ENCODE measurements at regions not wholly inside any gene's neighbourhood (a gene's known extent, or its start where the extent isn't known, plus 50 kb on each side); places are given as distances from the start of the nearest gene placed in this dataset.
A peak's percentile ranks its signal among the peaks of the same experiment; 100 is the strongest.

DNA sequence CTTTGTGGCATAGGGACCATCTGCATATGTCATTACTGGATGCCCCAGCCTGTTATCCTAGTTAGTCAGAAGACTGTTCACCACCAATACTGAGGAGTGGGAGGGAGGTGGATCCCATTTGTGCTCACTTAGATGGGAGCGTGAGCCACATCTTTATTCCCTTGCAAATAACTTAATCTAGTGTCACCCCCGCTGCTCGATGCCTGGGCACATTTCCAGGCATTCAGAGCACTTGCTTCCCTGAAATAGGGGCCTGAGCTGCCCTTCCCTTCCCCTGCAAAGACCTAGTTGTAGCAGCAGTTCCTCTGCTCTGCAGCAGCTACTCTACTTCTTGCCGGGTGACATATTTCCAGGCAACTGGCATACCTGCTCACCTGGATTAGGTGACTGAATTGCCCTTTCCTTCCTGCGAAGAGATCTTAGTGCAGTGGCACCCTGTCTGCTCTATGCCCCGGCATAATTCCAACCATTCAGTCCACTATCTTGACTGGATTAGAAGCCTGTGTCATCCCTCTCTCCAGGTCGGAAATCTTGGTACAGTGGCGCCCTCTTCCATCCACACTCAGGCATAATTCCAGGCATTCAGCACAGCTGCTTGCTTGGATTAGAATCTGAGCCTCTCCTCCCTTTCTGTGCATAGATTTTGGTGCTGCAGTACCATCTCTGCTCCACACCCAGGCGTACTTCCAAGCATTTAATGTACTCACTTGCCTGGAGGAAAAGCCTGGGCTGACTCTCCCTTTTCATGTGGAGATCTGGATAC is 1389.1 kb upstream of the TMEFF2 start:
- DNase-seq (ENCODE audit: low spot score): no peak

DNA sequence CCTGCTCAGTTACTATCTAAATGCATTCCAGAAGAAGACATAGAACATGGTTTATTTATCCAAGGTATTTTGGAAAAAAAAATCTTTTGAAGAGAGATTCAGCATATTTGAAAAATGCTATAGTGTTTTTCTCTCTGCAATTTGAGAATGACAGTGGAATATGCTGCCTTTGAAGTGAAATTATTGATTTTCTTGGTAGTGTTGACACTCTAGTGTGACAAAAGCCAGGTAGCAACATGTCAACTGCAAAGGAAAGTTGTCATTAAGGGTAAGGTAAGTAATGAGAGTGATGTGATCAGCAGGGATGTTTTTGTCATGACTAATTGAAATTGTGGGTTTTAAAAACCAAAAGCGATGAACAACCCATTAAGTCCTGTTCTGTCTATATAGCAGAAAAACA is 1387.1 kb upstream of the TMEFF2 start:
- peak; percentile 12 for DNase-seq (ENCODE audit: low spot score)

DNA sequence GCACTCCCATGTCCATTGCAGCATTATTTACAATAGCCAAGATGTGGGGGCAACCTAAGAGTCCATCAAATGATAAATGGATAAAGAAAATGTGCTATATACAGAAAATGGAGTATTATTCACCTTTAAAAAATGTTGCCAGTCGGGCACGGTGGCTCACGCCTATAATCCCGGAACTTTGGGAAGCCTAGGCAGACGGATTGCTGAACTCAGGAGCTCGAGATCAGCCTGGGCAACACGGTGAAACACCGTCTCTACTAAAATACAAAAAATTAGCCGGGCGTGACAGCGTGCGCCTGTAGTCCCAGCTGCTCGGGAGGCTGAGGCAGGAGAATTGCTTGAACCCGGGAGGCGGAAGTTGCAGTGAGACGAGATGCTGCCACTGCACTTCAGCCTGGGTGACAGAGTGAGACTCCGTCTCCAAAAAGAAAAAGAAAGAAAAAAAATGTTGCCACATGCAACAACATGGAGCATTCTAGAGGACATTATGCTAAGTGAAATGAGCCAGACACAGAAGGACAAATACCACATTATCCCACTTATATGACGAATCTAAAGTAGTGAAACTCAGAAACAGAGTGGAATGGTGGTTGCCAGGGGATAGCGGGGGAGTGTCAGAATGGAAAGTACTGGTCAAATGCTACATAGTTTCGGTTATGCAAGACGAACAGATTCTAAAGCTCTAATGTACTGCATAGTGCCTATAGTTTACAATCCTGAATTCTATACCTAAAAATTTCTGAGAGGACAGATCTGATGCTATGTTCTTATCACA is 1385.6 kb upstream of the TMEFF2 start:
- DNase-seq (ENCODE audit: low spot score): no peak

DNA sequence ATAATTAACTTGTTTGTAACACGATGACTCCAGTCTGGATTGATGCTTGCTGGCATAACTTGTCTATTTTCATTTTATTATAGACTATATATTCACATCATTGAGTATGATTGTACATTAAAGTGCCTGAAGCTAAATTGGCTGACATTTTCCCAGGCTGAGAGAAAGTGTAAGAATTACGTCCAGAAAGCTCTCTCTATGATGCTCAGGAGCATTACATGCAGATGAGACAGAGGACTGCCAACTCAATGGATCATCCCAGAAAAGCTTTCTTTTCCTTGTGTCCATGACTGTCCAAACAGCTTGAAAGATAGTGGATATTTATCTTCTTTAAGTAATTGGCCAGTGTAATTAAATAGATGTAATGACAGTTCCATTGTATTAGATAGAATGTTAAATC is 1372.2 kb upstream of the TMEFF2 start:
- DNase-seq (ENCODE audit: low spot score): no peak

DNA sequence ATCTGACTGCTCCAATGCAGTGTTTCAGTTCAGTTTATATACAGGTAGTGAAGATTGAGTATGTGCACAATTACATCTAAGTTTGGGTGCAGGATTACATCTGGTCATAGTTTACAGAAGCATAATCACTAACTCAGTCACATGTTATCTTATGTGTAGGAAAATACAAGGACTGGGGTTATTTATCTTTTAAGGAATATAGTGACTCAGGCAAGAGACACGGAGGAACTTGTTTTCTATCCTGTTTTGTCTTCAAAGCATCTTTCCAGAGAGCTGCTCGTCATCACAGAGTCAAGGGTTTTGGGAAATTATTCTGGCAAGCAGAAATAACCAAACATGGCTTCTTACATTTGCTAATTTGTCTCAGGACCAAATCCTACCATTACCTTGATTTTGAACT is 1371.5 kb upstream of the TMEFF2 start:
- no peak for DNase-seq (ENCODE audit: low spot score)

DNA sequence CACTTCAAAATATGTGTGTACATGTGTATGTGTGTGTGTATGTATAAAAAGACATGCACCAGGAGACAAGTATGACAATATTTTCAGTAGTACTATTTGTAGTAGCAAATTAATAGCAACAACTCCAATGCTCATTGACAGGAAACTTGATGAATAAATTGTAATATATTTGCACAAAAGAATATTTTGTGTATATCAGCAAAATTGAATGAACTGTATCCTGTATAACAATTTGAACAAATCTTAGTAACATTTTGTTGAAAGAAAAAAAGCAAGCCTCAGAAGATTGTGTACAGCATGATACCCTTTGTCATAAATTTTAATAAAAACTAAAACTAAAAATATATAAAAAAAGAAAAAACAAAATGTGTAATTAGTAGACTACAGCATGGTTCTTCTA is 1367.3 kb upstream of the TMEFF2 start:
- DNase-seq (ENCODE audit: low spot score): no peak

DNA sequence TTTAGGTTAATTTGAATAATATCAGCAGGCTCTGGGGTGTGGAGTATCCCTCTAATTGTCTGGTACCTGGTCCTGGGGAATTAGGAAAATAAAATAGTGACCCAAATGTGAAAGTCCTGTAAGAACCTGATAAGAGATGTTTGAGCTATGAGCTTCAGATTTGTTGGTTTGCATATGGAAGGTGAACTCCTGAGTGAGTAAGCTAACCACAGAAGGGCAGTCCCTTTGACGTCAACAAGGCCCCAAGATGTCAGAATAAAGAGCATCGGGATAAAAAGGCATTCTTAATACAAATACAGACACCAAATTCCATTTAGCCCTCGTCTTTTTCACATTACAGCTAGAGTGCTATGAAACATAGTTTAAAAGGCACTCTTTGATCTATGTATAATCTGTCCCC is 1366.3 kb upstream of the TMEFF2 start:
- DNase-seq (ENCODE audit: low spot score): no peak

DNA sequence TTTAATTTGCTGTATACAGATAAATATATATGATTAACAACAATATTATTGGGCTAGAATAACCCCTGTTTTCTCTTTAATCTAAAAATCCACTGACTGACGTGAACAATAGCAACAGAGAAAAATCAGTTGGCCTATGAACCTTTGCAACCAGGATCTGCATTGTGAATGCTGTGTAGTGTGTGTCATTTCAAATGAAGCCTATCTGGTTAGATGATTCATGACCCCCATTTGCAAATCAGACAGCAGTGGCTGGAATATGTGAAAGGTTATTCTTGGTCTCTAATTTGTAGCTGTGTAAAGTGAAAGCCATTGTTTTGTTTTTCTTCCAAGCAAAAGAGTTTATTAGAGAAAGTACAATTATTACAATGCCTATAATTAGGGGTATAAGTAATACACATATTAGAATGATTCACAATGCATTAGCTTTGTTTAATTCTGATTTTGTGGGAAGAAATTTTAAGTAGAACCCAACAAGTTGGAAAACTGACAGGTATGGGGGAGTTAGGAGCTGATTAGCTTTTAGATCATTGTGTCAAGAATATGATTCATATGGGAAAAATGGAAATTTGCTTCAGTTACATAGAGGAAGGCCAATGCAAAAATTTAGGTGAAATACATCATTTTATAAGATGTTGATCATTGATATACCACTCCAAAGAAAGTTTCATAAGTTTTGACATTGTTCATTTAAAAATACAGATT is 1362.2 kb upstream of the TMEFF2 start:
- DNase-seq (ENCODE audit: low spot score): no peak

DNA sequence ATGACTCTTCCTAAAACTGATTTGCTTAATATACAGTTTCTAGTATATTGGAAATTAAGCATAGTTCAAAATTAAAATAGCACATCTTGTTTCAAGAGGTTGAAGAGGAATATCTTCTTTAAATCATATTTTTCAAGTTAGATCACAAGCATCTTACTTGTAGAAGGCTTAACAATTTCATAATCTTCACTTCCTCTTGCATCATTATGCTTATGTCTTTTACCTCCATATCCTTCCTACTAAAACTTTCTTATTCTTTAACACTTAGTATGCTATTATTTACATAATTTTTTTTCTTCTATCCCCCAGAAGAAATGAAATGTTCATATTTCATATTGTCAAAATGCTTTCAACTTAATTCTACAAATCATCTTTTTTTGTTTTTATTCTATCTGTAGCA is 1354.9 kb upstream of the TMEFF2 start:
- no peak for DNase-seq (ENCODE audit: low spot score)

DNA sequence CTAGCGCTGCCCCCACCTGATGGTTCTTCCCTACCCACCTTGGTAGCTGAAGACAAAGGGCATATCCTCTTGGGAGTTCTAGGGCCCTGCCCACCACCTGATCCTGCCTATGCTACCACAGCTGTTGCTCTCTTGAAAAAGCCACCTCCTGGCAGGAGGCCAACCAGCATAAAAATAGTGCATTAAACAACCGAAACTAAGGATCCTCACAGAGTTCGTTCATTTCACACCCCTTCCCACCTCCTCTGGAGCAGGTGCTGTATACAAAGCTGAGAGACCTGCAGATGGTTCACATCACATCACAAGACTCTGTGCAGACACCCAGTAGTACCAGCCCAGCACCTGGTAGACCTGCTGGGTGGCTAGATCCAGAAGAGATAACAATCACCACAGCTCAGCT is 1348.0 kb upstream of the TMEFF2 start:
- no peak for DNase-seq (ENCODE audit: low spot score)

DNA sequence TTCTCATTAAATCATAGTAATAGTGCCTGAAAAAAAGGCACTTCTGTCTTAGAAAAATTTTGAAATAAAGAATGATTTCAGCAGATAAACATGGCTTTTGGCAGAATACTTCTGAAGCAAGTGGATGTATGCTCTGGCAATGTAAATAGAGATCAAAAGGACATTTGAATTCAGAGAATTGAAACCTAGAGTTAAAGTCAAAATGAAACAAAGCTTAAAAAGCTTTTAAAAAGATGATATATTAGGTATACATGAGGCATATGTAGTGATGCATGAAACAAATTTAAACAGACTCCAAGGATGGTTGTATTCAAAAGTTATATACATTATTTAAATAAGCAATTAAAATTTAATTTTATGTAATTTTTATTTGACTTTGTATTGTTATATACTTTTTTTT is 1344.5 kb upstream of the TMEFF2 start:
- no peak for DNase-seq (ENCODE audit: low spot score)

DNA sequence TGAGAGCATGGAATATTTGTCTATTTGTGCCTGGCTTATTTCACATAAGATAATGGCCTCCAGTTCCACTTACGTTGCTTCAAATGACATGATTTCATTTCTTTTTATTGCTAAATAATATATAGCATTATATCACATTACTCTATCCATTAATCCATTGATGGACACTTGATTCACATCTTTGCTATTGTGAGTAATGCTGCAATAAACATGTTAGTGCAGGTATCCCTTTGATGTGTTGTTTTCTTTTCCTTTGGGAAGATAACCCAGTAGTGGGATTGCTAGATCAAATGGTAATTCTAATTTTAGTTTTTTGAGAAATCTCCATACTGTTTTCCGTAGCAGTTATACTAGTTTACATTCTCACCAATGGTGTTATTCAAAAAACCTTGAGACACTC is 1343.3 kb upstream of the TMEFF2 start:
- DNase-seq (ENCODE audit: low spot score): no peak

DNA sequence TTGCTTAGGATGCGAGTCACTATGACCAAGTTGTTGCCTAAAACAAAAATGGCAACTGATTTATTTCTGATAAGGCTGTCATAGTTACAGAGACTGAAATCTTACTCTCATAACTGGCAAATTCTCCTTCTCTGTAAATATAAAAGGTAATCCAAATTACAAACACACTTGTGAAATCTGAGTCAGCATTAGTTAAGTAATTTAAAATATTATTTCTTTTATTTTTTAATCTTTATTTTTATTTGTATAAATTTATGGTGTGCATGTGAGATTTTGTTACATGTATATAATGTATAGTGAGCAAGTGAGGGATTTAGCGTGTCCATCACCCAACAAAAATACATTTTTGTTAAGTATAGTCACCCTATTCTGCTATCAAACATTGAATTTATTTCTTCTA is 1342.8 kb upstream of the TMEFF2 start:
- no peak for DNase-seq (ENCODE audit: low spot score)

DNA sequence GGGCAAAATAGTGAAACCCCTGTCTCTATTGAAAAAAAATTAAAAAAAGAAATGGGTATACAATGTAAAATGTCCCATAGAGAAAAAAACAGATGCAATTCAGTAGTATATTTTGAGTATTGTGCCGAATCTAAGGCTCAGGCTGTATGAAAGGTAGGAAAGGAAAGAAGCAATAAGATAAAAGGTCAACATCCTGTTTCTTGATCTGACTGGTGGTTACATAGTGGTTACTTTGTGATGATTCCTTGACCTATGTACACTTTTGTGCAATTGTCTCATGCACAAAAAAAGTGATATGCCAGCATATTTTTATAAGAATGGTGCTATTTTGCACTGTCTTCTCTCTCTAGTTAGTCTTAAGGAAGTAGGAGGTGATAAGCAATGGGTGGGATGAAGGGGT is 1333.7 kb upstream of the TMEFF2 start:
- DNase-seq (ENCODE audit: low spot score): no peak

DNA sequence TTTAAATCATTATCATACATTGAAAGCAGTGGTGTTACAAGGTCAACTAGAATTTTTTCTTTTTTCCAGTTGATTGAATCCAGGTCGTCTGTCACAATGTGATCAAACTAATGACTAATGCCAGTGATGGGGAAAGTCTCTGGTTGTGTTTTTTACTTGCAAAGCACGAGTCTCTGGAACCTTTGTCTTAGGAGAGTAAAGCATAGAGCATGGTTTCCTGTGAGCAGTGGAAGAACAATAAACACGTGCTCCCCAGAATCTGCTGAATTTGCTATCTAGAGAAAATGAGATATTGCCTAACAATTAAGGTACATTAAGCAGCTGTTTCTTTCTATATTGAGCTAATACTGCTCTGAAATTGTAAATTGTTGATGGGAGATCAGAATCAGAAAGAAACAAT is 1332.4 kb upstream of the TMEFF2 start:
- no peak for DNase-seq (ENCODE audit: low spot score)

DNA sequence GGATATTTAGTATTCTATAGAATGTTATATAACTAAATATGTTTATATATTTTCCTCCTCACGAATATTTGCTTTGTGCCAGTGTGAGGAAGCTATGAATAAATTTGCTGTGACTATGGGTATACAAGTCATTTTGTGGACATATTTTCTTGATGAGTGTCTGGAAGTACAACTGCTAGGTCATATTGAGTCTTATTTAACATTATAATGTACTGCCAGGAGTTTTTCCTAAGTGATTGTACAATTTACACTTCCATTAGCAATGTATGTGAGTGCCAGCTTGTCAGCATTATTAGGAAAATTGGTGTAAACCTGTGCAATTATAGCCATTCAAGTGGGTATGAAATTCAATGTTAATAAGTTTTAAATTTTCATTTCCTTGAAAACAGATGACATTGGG is 1328.9 kb upstream of the TMEFF2 start:
- no peak for DNase-seq (ENCODE audit: low spot score)

DNA sequence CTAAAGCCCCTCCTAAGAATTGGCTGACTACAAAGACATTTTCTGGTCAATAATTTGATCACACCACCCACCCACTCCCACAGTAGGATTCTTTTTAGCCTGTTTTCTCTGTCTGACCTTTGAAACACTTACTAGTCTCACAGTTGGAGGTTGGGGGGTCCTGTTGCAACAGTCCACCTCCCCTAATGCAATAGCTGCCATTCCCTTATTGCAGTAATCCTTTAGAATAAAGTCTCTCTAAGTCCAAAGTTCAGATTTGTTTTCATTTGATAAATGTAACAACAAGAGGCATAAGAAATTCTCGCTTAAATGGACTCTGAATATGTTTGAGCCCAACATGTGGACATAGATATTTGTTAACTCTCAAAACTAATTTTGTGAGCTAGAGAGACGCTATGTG is 1326.8 kb upstream of the TMEFF2 start:
- no peak for DNase-seq (ENCODE audit: low spot score)

DNA sequence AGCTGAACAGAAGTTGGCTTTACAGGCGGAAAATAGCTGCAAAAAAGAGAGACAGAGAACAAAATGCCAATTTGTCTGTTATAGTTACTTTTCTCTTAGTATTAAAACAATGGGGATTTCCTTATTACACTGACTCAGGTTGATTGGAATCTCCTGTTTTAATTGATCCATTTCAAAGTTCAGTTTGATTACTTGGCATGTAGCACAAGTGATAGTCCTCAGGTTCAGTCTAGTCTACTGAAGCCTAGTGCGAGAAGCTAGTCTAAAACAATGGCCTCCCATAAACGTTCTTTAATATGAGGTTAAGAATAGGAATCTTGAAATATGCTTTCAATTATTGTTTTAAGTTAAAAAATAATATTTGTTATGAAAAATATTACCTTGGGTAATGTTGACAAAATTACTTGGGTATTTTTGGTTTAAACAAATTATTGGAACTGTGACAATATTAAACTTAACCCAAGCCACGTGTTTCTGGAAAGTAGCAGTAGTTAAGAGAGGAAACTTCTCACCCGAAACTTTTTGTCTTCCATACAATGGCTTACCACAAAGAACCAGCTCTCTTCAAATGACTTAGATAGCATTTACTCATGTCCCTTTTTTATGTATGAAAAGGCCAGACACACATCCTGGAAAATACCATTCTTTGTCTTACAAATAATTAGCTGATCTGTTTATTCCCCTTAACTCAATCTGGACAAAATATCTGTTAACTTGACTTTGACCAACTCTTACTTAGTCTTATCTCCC is 1326.2 kb upstream of the TMEFF2 start:
- no peak for DNase-seq (ENCODE audit: low spot score)

DNA sequence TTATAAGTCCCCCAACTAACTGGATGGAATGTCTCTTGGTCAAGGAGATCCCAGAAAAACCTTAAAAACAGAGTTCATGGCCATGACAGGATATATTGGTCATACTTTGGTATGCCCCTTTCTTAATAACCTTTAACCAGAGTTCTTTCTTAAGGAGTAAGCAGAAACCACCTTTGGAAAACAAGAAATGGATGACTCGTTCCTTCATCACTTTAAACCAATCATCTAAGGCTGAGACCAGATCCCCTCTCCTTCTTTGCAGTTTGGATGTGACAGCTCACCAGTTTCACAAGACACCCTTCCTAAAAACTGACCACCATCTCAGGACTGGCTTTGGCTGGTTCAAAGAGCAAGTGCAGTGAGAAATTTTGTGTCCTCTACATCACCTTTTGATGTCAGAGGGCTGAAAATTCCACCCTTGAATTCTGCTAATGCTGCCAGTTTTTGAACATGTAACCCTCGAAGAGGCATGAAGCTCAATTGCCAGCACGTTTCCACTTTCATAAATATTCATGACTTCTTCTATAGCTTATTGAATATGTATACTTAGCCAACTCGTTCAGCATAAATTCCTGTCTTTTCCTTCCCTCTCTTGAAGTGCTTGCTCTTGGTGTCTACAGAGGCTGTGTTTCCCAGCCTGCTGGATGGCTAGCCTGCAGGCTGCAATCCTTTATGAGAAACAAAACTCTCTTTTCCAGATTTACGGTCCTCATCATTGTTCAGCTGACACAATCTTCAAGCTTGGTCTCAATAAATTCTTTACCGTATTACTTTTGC is 1323.5 kb upstream of the TMEFF2 start:
- no peak for DNase-seq (ENCODE audit: low spot score)

DNA sequence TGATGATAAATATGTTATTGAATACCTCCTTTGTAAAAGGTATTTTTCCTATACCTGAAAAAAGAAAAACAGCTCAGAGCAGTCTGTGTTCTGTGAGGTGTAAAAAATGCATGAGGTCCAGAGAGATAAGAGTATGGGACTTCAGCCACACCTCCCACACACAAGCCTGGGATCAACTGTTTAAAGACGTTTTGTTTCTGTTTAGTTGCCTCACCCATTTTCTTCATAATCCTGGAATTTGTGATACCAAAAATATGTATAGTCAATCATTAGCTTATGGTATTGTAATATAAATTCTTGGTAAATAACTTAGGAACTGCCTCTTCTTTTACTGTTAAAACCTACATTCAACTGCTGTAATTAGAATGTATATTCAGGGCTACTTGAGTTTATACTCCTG is 1322.9 kb upstream of the TMEFF2 start:
- no peak for DNase-seq (ENCODE audit: low spot score)

DNA sequence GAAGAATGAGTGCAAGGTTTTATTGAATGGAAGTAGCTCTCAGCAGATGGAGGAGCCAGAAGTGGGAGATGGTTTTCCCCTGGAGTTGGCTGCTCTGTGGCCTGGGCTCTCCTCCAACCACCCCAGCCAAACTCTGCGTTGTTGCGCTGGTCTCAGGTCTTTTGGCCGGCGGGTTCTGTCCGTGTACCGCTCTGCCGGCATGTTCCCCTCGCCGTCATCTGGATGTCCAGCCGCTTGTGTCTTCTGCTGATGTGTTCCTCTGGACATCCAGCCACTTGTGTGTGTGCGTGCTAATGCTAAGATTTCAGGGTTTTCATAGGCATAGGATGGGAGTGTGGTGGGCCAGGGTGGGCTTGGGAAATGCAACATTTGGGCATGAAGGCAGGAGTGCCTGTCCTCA is 1311.3 kb upstream of the TMEFF2 start:
- DNase-seq (ENCODE audit: low spot score): no peak

All from umbilical cord (tissue), 1 donor.